GM23248 (cell line): ENCODE measurements at regions not wholly inside any gene's neighbourhood (a gene's known extent, or its start where the extent isn't known, plus 50 kb on each side); places are given as distances from the start of the nearest gene placed in this dataset.

ENCODE experiments used
- EZH2 ChIP-seq: fragments of 200-600 bp; sonication (generic); IDR thresholded peaks from 2 replicates; pipeline ENCODE4 v1.6.1; 2018; ENCODE audit warnings: antibody characterized with exemption, mild to moderate bottlenecking; ENCODE audit not compliant: insufficient read depth, poor library complexity, severe bottlenecking
- EZH2phosphoT487 ChIP-seq: fragments of 200-600 bp; sonication (generic); IDR thresholded peaks from 2 replicates; pipeline ENCODE4 v1.6.1; 2018; ENCODE audit warnings: antibody characterized with exemption, moderate library complexity, mild to moderate bottlenecking, low read depth; ENCODE audit not compliant: insufficient read depth

DNA sequence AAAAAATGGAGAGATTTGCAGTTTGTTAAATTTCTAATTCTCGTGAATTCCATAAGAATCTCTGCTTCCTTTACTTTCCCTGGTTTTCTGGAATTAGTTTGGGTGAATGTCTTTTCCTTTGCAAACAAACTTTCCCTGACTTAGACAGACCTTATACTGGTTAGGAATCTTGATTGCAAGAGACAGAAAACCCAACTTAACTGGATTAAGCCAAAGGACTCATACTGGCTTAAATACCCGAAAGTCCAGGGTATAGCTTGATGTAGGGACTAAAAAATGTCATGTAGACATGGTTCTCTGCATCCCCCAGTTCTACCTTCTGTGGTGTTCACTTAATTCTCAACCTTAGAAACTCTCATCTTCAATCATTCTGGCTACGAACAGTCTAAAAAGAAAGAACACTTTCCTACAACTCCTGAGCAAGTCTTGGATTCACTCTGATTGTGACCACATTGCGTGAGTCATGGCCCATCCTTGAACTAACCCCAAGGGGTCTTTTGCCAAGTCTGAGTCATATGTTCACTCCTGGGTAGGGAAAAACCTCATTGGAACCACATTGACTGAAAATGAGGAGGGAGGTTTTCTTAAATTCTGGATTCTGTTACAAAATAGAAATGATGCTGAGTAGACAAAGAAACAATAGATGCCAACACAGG is 136.0 kb upstream of the DAZL start:
- TF ChIP-seq EZH2 (no peak), EZH2phosphoT487 (no peak)
